DMS 273 (cell line): ENCODE measurements at regions not wholly inside any gene's neighbourhood (a gene's known extent, or its start where the extent isn't known, plus 50 kb on each side); places are given as distances from the start of the nearest gene placed in this dataset.
"Not testable (repeated sequence)": the region's sequence is repeated elsewhere in the genome, so short reads cannot be mapped to it uniquely, and the experiment has no call there.

Experiments
- DNase-seq: peaks from one replicate; lab custom pipeline; 2025; ENCODE audit not compliant: unreplicated experiment; lab: John Stamatoyannopoulos, UW

GRCh38 chr6:53446151-53446550, 97.4 kb upstream of the ELOVL5 start:
- no peak for DNase-seq

- DNase-seq: no peak
Observed at GRCh38 chr6:53441761-53442160, 93.0 kb upstream of the ELOVL5 start.

GRCh38 chr6:53441035-53441493, 92.3 kb upstream of the ELOVL5 start:
- DNase-seq: no peak

GRCh38 chr6:53440336-53440945, 91.7 kb upstream of the ELOVL5 start:
- DNase-seq: no peak

GRCh38 chr6:53439556-53439955, 90.8 kb upstream of the ELOVL5 start:
- no peak for DNase-seq

GRCh38 chr6:53437557-53438202, 88.9 kb upstream of the ELOVL5 start:
- peak; percentile 76 for DNase-seq

GRCh38 chr6:53436526-53437303, 88.0 kb upstream of the ELOVL5 start:
- DNase-seq: no peak

- no peak for DNase-seq
Observed at GRCh38 chr6:53433951-53434285, 85.2 kb upstream of the ELOVL5 start.

- DNase-seq: no peak
Observed at GRCh38 chr6:53433261-53433950, 84.7 kb upstream of the ELOVL5 start.

GRCh38 chr6:53432318-53433161, 83.8 kb upstream of the ELOVL5 start:
- DNase-seq: no peak

- no peak for DNase-seq
Observed at GRCh38 chr6:53431704-53432103, 83.0 kb upstream of the ELOVL5 start.

- no peak for DNase-seq
Observed at GRCh38 chr6:53429401-53429800, 80.7 kb upstream of the ELOVL5 start.

GRCh38 chr6:53428886-53429285, 80.1 kb upstream of the ELOVL5 start:
- DNase-seq: no peak

GRCh38 chr6:53426667-53427270, 78.0 kb upstream of the ELOVL5 start:
- no peak for DNase-seq

- no peak for DNase-seq
Observed at GRCh38 chr6:53426117-53426516, 77.4 kb upstream of the ELOVL5 start.

- no peak for DNase-seq
Observed at GRCh38 chr6:53424976-53425718, 76.4 kb upstream of the ELOVL5 start.

GRCh38 chr6:53424300-53424699, 75.5 kb upstream of the ELOVL5 start:
- no peak for DNase-seq

GRCh38 chr6:53423560-53423959, 74.8 kb upstream of the ELOVL5 start:
- not testable (repeated sequence) for DNase-seq

- DNase-seq: no peak
Observed at GRCh38 chr6:53419026-53419425, 70.3 kb upstream of the ELOVL5 start.

GRCh38 chr6:53418288-53418687, 69.5 kb upstream of the ELOVL5 start:
- DNase-seq: no peak
